ENCODE measurements at regions not wholly inside any gene's neighbourhood (a gene's known extent, or its start where the extent isn't known, plus 50 kb on each side); places are given as distances from the start of the nearest gene placed in this dataset.

GRCh38 chr1:54495954-54496353 is 52.1 kb upstream of the ACOT11 start (continued):
- TF ChIP-seq ARID4B (CRISPR knock-in tag; IDR thresholded peaks at IDR 0.05; ENCODE audit: borderline replicate concordance) (no peak), TEAD1 (CRISPR knock-in tag; IDR thresholded peaks at IDR 0.05) (no peak), E2F5 (CRISPR knock-in tag; IDR thresholded peaks at IDR 0.05) (no peak)

- H3K4me3 Mint-ChIP-seq = no peak overlapping the region
- H3K27me3 Mint-ChIP-seq (ENCODE audit: low read depth) = peaks cover 5% of the 10 kb centered on the region
- ATAC-seq (no peak), DNase-seq (ENCODE audit: low spot score) (no peak)
- ChIA-PET POLR2A (no interaction called here), CTCF (no interaction called here)
- TF ChIP-seq AR (CRISPR knock-in tag; IDR thresholded peaks at IDR 0.05) (no peak), ATF3 (CRISPR knock-in tag; conservative IDR thresholded peaks at IDR 0.05) (no peak), E2F1 (CRISPR knock-in tag; IDR thresholded peaks at IDR 0.05) (no peak), IRF2 (CRISPR knock-in tag; IDR thresholded peaks at IDR 0.05; ENCODE audit: borderline replicate concordance, low read depth) (no peak), JAZF1 (CRISPR knock-in tag; IDR thresholded peaks at IDR 0.05) (no peak), SMAD3 (CRISPR knock-in tag; IDR thresholded peaks at IDR 0.05; ENCODE audit: borderline replicate concordance) (no peak), ZSCAN18 (CRISPR knock-in tag; IDR thresholded peaks at IDR 0.05) (no peak), ZNF396 (CRISPR knock-in tag; IDR thresholded peaks at IDR 0.05; ENCODE audit: borderline replicate concordance) (no peak)
- no peaks in the 10 kb centered on the region for H3K36me3 Mint-ChIP-seq
- H3K27ac Mint-ChIP-seq = no peak overlapping the region
- H3K9me3 Mint-ChIP-seq = no peaks in the 10 kb centered on the region
- H3K4me1 Mint-ChIP-seq = peaks cover 25% of the 10 kb centered on the region
Measured at GRCh38 chr1:54493608-54494007, 54.4 kb upstream of the ACOT11 start.
